HG03575 (cell line): ENCODE measurements at regions not wholly inside any gene's neighbourhood (a gene's known extent, or its start where the extent isn't known, plus 50 kb on each side); places are given as distances from the start of the nearest gene placed in this dataset.

Experiments
- ATAC-seq: cut with Tn5 transposase; IDR thresholded peaks from one replicate; pipeline ENCODE4 v1.9.1; 2021; ENCODE audit not compliant: unreplicated experiment, insufficient number of reproducible peaks, low FRiP score; ENCODE audit errors: extremely low read depth

DNA sequence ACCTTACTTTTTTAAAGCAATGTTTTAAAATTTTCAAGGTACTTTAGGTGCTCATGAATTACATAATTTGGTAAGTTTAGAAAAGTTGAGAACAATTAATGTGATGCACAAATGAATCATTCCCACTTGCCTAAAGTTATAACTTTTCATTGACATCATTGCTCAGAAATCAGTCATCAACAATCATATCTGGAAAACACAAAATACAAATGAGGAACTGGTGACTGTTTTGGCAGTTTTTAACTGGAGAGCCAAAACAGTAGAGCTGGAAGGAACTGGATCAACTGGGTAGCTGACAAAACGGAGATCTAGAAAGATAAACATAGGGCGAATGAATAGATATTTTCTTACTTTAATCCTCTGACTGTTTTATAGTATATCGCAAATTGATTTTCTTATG lies 767.1 kb downstream of the IGSF11 start:
- ATAC-seq: no peak

DNA sequence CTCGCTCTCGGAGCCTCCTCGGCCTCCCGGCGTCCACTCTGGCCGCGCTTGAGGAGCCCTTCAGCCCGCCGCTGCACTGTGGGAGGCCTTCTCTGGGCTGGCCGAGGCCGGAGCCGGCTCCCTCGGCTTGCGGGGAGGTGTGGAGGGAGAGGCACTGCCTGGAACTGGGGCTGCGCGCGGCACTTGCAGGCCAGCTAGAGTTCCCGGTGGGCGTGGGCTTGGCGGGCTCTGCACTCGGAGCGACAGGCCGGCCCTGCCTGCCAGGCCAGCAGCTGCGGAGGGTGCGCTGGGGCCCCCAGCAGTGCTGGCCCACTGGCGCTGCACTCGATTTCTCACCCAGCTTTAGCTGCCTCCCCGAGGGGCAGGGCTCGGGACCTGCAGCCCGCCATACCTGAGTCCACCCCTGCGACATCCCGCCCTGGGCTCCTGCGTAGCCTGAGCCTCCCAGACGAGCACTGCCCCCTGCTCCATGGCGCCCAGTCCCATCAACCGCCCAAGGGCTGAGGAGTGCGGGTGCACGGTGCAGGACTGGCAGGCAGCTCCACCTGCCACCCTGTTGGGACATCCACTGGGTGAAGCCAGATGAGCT lies 765.0 kb downstream of the IGSF11 start:
- no peak for ATAC-seq

- ATAC-seq: no peak
These were observed 761.7 kb downstream of the IGSF11 start for GRCh38 chr3:118272991-118273390.

GRCh38 chr3:118277814-118278213 lies 756.8 kb downstream of the IGSF11 start:
- ATAC-seq: no peak

DNA sequence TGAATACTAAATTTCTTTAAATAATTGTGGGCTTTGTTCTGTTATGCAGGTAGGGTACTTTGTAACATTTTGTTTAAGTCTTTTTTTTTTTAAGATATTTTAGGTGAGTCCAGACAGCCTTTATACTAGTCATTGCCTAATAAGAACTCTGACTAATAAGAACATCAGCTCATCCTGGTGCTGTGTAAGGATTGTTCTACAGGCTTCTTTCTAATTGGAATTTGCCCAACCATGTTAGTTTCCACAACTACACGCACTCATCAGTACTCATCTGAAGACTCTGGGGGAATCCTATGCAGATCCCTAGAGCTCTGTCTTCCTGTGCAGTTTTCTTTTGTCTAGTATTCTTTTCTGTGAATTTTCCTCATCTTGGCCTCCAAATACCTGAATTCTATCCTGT lies 741.8 kb downstream of the IGSF11 start:
- no peak for ATAC-seq

GRCh38 chr3:118298133-118298532 lies 736.5 kb downstream of the IGSF11 start:
- no peak for ATAC-seq

DNA sequence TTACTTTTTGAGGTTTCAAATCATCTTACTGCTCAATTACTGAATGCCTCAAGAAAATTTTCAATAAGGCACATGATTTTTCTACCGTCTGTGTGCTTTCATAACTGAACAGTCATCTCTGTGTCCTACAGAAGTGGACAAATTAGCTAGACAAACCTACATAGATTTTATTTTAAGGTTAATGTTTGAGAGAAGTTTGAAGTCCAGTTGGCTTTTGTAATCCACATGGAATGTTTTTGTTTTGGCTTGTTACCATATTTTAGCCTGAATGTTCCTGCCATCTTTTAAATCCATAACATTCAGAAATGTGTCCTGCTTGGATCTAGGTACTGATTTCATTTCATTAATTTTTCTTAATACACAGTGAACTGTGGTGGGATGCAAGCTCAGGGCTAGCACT lies 730.1 kb downstream of the IGSF11 start:
- ATAC-seq: no peak

- ATAC-seq: no peak
These were observed 701.9 kb downstream of the IGSF11 start for GRCh38 chr3:118332699-118333098.

GRCh38 chr3:118337649-118338048 lies 697.0 kb downstream of the IGSF11 start:
- no peak for ATAC-seq

DNA sequence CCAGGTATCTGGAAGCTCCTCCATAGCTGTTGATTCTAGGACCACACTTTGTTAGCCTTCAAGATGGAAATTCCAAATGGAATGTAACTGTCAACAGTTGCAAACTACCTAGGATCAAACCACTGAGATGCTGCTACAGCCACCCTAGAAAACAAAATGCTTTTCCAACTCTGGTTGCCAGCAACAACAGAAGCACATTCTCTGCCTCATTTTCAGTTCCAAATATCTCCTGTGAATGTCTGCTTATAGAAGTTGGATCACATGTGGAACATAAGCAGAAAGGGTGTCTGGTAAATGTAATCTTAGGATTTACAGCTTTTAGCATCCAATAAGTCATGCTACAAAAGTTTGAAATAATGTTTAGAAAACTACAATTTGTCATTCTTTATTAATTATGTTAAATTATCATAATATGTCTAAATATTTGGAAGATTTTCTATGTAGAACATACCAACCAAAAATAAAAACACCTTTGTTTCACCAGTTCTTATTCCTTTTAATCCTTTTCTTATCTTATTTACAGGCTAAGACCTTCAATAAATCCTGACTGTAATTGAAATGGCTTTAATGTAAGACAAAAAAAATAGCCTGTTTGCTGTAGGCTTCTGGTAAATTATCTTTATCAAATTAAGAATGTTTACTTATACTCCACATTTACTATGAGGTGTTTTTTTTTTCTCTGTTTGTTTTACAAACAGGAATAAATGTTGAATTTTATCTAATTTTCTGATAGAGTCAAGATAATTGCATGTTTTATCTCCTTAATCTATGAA lies 687.1 kb downstream of the IGSF11 start:
- no peak for ATAC-seq

GRCh38 chr3:118348169-118348557 lies 686.5 kb downstream of the IGSF11 start:
- no peak for ATAC-seq

- ATAC-seq: no peak
These were observed 680.1 kb downstream of the IGSF11 start for GRCh38 chr3:118354556-118354955.

- no peak for ATAC-seq
These were observed 664.7 kb downstream of the IGSF11 start for GRCh38 chr3:118369892-118370491.

DNA sequence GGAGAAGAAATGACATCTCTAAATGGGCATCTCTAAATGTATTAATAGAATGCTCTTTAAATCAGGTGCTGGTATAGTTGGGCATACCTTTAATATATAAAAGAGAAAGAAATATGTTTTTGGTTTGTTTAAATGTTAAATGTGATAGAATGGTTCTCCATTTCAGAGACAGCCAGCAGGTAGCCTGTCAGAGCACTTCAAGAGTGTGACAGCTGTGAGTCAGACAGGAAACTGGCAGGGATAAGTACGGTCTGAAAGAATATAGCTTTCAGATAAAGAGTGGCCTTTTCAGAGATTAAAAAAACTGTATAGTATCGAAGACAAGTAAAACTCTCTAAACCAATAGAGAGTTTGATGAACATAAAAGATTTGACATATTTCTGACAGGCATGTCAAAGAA lies 654.1 kb downstream of the IGSF11 start:
- no peak for ATAC-seq

DNA sequence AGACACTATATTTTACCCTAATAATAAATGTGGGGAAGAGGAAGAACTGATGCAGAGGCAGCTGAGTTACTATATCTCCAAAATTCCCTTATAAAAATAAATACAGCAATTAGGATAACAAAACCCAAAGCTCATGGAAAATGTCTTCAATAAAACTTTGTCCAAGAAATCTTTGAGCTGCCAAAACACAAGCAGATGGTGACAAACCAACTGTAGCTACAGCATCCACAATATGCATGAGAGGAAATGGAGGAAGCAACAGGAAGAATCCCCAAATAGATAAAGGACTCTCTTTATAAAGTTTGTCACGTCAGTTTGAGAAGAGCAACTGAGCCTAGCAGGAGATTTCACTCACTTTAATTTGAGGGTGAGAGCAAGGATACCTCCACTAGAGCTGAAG lies 638.2 kb downstream of the IGSF11 start:
- ATAC-seq: no peak

GRCh38 chr3:118400086-118400485 lies 634.6 kb downstream of the IGSF11 start:
- no peak for ATAC-seq

DNA sequence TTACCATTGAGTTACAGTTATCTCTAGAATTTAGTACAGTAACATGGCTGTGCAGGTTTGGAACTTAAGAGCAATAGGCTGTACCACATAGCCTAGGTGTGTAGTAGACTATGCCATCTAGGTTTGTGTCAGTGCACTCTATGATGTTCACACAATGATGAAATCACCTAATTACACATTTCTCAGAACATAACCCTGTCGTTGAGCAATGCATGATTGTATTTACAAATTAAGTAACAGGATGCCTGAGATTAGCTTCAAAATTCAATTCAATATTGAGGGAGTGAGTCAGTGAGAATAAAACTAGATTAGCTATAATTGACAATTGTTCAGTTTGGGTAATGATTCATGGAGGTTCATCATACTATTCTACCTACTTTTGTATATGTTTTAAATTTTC lies 633.8 kb downstream of the IGSF11 start:
- no peak for ATAC-seq

- no peak for ATAC-seq
These were observed 632.8 kb downstream of the IGSF11 start for GRCh38 chr3:118401887-118402286.

DNA sequence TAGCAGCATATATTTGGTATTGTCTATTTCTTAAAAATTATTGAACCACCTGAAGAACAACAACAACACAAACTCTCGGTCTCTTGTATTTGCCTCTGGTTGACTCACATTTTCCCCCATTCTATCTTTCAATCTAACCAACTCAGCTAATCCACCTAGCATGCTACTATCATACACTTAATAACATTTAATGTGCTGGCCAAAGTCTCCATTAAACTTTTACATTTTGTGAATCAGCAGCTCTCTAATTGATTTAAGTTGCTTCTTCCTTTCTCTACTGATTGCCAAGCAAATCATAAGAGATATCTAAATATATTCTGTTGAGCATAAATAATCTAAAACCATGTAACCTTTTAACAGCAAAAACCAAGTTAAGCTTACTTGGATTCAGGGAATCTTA lies 631.7 kb downstream of the IGSF11 start:
- ATAC-seq: no peak

DNA sequence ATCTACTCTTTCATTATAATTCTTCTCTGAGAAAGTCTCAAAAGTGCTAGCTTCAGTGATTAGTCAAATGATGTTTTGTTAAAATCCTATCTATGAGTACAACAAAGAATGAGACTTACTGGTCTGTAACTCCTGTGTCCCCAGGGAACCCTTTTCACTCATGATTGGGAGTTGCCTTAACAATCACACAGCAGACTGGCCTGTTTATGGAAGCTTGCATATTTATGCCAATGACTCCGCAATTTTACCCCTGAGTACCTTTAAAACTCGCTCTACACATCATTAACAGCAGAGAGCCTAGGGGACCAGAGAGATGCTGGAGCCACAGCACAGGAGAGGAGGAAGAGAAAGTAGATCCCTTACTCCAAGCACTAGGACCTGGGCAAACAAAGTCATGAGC lies 628.1 kb downstream of the IGSF11 start:
- ATAC-seq: no peak
